ENCODE measurements at regions not wholly inside any gene's neighbourhood (a gene's known extent, or its start where the extent isn't known, plus 50 kb on each side); places are given as distances from the start of the nearest gene placed in this dataset.

GRCh38 chr10:113219446-113219845, 269.4 kb downstream of the TCF7L2 start:
- TF ChIP-seq GATA3 (IDR thresholded peaks at IDR 0.05; ENCODE audit: low read depth, low read length) (no peak), GATA2 (IDR thresholded peaks at IDR 0.05; ENCODE audit: low read depth, low read length) (no peak)

- TF ChIP-seq GATA2 (IDR thresholded peaks at IDR 0.05; ENCODE audit: low read depth, low read length) (peak; percentile 59), GATA3 (IDR thresholded peaks at IDR 0.05; ENCODE audit: low read depth, low read length) (no peak)
These were observed 271.7 kb downstream of the TCF7L2 start for GRCh38 chr10:113221756-113222168.

- TF ChIP-seq GATA2 (IDR thresholded peaks at IDR 0.05; ENCODE audit: low read depth, low read length) (no peak), GATA3 (IDR thresholded peaks at IDR 0.05; ENCODE audit: low read depth, low read length) (no peak)
These were observed 272.2 kb downstream of the TCF7L2 start for GRCh38 chr10:113222207-113222606.

DNA sequence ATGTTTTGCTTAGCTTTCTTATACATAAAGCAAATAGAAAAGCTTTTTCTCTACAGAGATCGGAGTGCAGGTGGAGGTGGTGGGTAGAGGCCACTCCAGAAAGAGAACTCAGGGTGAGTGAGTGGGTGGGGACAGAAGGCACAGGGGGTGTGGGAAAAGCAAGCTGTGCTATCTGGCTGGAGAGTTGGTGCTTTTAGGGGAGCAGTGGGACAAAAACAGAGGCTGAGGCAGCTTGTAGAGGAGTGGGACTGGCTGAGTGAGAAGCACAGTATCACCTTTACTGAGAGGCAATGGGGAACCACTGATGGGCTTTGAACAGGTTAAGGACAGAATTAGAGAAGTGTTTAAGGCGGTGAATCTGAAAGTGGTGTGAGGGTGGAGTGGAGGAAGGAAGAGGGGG, 275.3 kb downstream of the TCF7L2 start:
- no peak for TF ChIP-seq GATA2 (IDR thresholded peaks at IDR 0.05; ENCODE audit: low read depth, low read length)
- TF ChIP-seq GATA3 (IDR thresholded peaks at IDR 0.05; ENCODE audit: low read depth, low read length): no peak

GRCh38 chr10:113225903-113226302, 275.9 kb downstream of the TCF7L2 start:
- TF ChIP-seq GATA2 (IDR thresholded peaks at IDR 0.05; ENCODE audit: low read depth, low read length) (no peak), GATA3 (IDR thresholded peaks at IDR 0.05; ENCODE audit: low read depth, low read length) (no peak)

- no peak for TF ChIP-seq GATA2 (IDR thresholded peaks at IDR 0.05; ENCODE audit: low read depth, low read length)
- no peak for TF ChIP-seq GATA3 (IDR thresholded peaks at IDR 0.05; ENCODE audit: low read depth, low read length)
These were observed 276.4 kb downstream of the TCF7L2 start for GRCh38 chr10:113226399-113226798.

DNA sequence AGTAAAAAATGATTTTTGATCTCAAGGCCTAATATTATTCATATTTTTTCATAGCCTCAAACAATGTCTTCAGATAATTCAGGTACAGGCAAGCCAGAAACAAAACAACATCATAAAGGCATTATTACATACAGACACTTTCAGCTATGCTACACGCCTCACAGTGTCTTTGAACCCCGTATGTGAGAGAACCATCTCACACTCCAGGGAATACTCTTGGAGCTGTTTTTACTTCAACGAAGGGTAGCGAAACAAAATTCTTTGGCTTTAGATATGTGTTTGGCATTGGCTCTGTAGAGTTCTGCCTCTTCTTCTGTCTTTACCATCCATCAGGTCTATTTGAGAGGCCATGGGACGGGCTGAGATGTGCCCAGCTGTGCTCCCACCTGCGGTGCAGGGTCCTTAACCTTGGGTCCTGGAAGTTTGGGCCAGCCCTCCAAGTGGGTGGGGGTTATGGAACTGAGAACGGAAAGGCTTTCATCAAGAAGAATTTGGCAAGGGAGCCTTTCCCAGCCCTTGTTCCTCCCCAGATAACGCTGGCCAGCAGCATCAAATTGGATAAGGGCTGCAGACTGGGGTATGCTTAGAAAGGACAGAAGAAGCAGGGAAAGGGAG, 276.9 kb downstream of the TCF7L2 start:
- TF ChIP-seq GATA2 (IDR thresholded peaks at IDR 0.05; ENCODE audit: low read depth, low read length): no peak
- no peak for TF ChIP-seq GATA3 (IDR thresholded peaks at IDR 0.05; ENCODE audit: low read depth, low read length)

- TF ChIP-seq GATA3 (IDR thresholded peaks at IDR 0.05; ENCODE audit: low read depth, low read length) (no peak), GATA2 (IDR thresholded peaks at IDR 0.05; ENCODE audit: low read depth, low read length) (no peak)
These were observed 278.5 kb downstream of the TCF7L2 start for GRCh38 chr10:113228530-113228929.

- TF ChIP-seq GATA3 (IDR thresholded peaks at IDR 0.05; ENCODE audit: low read depth, low read length) (no peak), GATA2 (IDR thresholded peaks at IDR 0.05; ENCODE audit: low read depth, low read length) (no peak)
These were observed 280.1 kb downstream of the TCF7L2 start for GRCh38 chr10:113230011-113230610.

DNA sequence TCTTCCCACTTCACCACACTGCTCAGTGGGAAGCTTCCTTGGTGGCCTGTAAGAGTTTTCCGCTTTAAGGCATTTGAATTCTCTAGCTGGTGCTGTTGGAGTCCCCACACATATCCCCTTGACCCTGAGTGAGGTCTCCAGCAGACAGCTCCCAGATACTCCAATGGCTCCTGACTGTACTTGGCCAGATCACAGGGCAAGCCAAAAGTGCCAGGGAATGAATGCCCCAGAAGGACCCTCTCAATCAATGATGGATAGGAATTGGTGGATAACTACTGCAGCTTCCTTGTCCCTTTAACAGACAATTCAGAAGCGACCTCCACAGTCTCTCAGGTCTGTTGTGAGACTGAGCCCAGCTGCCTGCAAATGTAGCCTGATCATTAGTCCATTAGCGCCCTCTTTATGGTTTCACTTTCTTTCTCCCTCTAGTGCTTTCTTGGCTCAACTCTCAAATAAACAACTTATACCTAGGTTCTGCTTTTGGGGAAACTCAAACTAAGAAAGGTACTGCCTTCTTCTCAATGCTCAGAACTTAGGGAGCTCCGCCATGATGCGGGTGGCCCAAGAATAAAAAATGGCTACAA, 283.0 kb downstream of the TCF7L2 start:
- TF ChIP-seq GATA3 (IDR thresholded peaks at IDR 0.05; ENCODE audit: low read depth, low read length) (no peak), GATA2 (IDR thresholded peaks at IDR 0.05; ENCODE audit: low read depth, low read length) (no peak)

- TF ChIP-seq GATA2 (IDR thresholded peaks at IDR 0.05; ENCODE audit: low read depth, low read length): no peak
- no peak for TF ChIP-seq GATA3 (IDR thresholded peaks at IDR 0.05; ENCODE audit: low read depth, low read length)
These were observed 284.4 kb downstream of the TCF7L2 start for GRCh38 chr10:113234481-113234880.

- no peak for TF ChIP-seq GATA2 (IDR thresholded peaks at IDR 0.05; ENCODE audit: low read depth, low read length)
These were observed 285.5 kb downstream of the TCF7L2 start for GRCh38 chr10:113235508-113235907.

DNA sequence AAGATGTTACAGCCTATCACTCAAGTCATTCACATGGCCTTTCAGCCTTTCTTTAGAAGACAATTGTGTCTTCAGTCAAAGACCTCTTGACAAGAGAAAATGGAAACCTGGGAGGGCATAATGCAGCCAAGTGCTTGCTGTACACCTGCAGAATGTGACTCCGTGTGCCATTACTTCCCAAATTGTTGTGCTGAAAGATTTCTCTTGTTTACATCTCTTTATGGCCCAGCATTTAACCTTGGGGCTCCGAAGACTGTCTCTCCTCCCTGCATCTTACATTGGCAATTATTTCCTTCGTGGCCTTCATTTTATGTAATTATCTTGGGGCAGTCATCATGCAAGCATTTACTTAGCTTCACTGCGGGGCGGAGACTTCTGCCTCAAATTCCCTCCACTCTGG, 287.0 kb downstream of the TCF7L2 start:
- TF ChIP-seq GATA2 (IDR thresholded peaks at IDR 0.05; ENCODE audit: low read depth, low read length): no peak
- no peak for TF ChIP-seq GATA3 (IDR thresholded peaks at IDR 0.05; ENCODE audit: low read depth, low read length)

GRCh38 chr10:113239566-113240350, 289.7 kb downstream of the TCF7L2 start:
- TF ChIP-seq GATA2 (IDR thresholded peaks at IDR 0.05; ENCODE audit: low read depth, low read length): no peak
- TF ChIP-seq GATA3 (IDR thresholded peaks at IDR 0.05; ENCODE audit: low read depth, low read length): no peak
